ENCODE measurements at regions not wholly inside any gene's neighbourhood (a gene's known extent, or its start where the extent isn't known, plus 50 kb on each side); places are given as distances from the start of the nearest gene placed in this dataset.

GRCh38 chr9:118991366-118992285 is 377.6 kb downstream of the BRINP1 start (continued):
- TF ChIP-seq ZBTB33 (IDR thresholded peaks at IDR 0.05) (no peak), SUPT20H (IDR thresholded peaks at IDR 0.05; ENCODE audit: borderline replicate concordance, control insufficient read depth, low read depth, low read length) (no peak), BMI1 (IDR thresholded peaks at IDR 0.05; ENCODE audit: borderline replicate concordance) (no peak), ZSCAN29 (IDR thresholded peaks at IDR 0.05) (no peak), ZNF592 (IDR thresholded peaks at IDR 0.05) (no peak), ASH2L (IDR thresholded peaks at IDR 0.05; ENCODE audit: borderline replicate concordance, low read depth) (no peak), WRNIP1 (IDR thresholded peaks at IDR 0.05; ENCODE audit: borderline replicate concordance, low read depth, low read length) (no peak), NRF1 (conservative IDR thresholded peaks at IDR 0.05; ENCODE audit: low read depth, low read length) (no peak), IKZF2 (IDR thresholded peaks at IDR 0.05) (no peak), ZNF24 (IDR thresholded peaks at IDR 0.05) (no peak), SMAD5 (IDR thresholded peaks at IDR 0.05; ENCODE audit: low read depth) (no peak), ZNF687 (IDR thresholded peaks at IDR 0.05) (no peak), NFXL1 (IDR thresholded peaks at IDR 0.05; ENCODE audit: borderline replicate concordance) (no peak)

Data from GM12878 (cell line).